Panc1 (cell line): ENCODE measurements at regions not wholly inside any gene's neighbourhood (a gene's known extent, or its start where the extent isn't known, plus 50 kb on each side); places are given as distances from the start of the nearest gene placed in this dataset.

Experiments used
- ATAC-seq: fragments of 200-7000 bp; cut with Tn5 transposase; 2 replicates; pipeline ENCODE4 v1.9.1; 2020; ENCODE audit warnings: mild to moderate bottlenecking, moderate library complexity
- BruUV-seq: library from RNA; stranded (reverse); fragments of 400-500 nt; replicated peaks from 2 replicates; lab custom pipeline; 2021; lab: Mats Ljungman, UMichigan
- CTCF ChIA-PET: fragments of 300-600 bp; sonication (Branson Sonifier 250); formaldehyde crosslinking; loops from one replicate; lab custom pipeline; 2022; ENCODE audit warnings: antibody characterized with exemption; lab: Charles Lee
- POLR2A ChIA-PET: fragments of 300-600 bp; sonication (Branson Sonifier 250); formaldehyde crosslinking; loops from one replicate; lab custom pipeline; 2022; ENCODE audit warnings: antibody characterized with exemption; lab: Charles Lee
- DNase-seq: peaks from one replicate; pipeline ENCODE4 v3.0.0-alpha.2; 2010; ENCODE audit warnings: low read depth, low spot score
- H3K27ac ChIP-seq: 2 replicates; pipeline ENCODE4 v1.5.1; 2011; ENCODE audit warnings: mild to moderate bottlenecking, low read length, inconsistent platforms
- H3K27me3 ChIP-seq: fragments of 200-500 bp; sonication (Bioruptor generic); 2 replicates; pipeline ENCODE4 v1.6.0; 2014; ENCODE audit warnings: low read length, inconsistent platforms; ENCODE audit not compliant: control insufficient read depth, insufficient read depth
- H3K36me3 ChIP-seq: fragments of 200-500 bp; sonication (Bioruptor generic); 2 replicates; pipeline ENCODE4 v1.5.1; 2014; ENCODE audit warnings: inconsistent platforms, mild to moderate bottlenecking, low read length, moderate library complexity; ENCODE audit not compliant: control insufficient read depth, insufficient read depth
- H3K4me1 ChIP-seq: 2 replicates; pipeline ENCODE4 v1.5.1; 2011; ENCODE audit warnings: inconsistent platforms, mild to moderate bottlenecking, low read length, moderate library complexity; ENCODE audit not compliant: control insufficient read depth, insufficient read depth
- H3K4me3 ChIP-seq, 2 experiments: 2 replicates each; pipeline ENCODE4 v1.5.1; 2011 to 2012; ENCODE audit warnings: low read depth in 2 of 2, low read length in 2 of 2, mild to moderate bottlenecking in 2 of 2, inconsistent platforms in 1 of 2, moderate library complexity in 1 of 2
- H3K9me3 ChIP-seq: fragments of 200-500 bp; sonication (Bioruptor generic); 2 replicates; pipeline ENCODE4 v1.5.1; 2014; ENCODE audit warnings: low read depth, mild to moderate bottlenecking, inconsistent platforms, low read length, moderate library complexity; ENCODE audit not compliant: control insufficient read depth, insufficient read depth
- POLR2AphosphoS5 ChIP-seq: IDR thresholded peaks from 2 replicates; pipeline ENCODE4 v1.6.1; 2012; ENCODE audit warnings: mild to moderate bottlenecking, low read depth, low read length, moderate library complexity
- SIN3A ChIP-seq: IDR thresholded peaks from 2 replicates; pipeline ENCODE4 v1.6.1; 2012; ENCODE audit warnings: low read depth, mild to moderate bottlenecking, low read length, moderate library complexity, borderline replicate concordance; ENCODE audit not compliant: insufficient read depth
- TCF7L2 ChIP-seq: IDR thresholded peaks from 2 replicates; pipeline ENCODE4 v1.6.1; 2011; ENCODE audit warnings: mild to moderate bottlenecking, low read depth, low read length, inconsistent platforms
- in situ Hi-C: cut with HindIII; loops from 2 replicates; pipeline ENCODE4 v1.10.0; 2016; ENCODE audit warnings: low sequenced_read_pairs, low pct_unique_long_range_greater_than_20kb
- intact Hi-C: fragments of 100-400 bp; cut with micrococcal nuclease; formaldehyde crosslinking; loops from one replicate; pipeline ENCODE4 v1.10.0; 2022; ENCODE audit not compliant: unreplicated experiment
- TF ChIP-seq, protein P1 (sequence below), 2 experiments: IDR thresholded peaks; 2 replicates each; pipeline ENCODE4 v1.6.1; 2011 to 2012; ENCODE audit warnings: low read depth in 2 of 2, control low read depth in 1 of 2, low read length in 1 of 2, mild to moderate bottlenecking in 1 of 2, moderate library complexity in 1 of 2; ENCODE audit not compliant: insufficient read depth in 1 of 2
- TF ChIP-seq, protein P2 (sequence below): fragments of 450-650 bp; IDR thresholded peaks from 2 replicates; pipeline ENCODE4 v1.5.1; 2017; ENCODE audit warnings: mild to moderate bottlenecking

DNA sequence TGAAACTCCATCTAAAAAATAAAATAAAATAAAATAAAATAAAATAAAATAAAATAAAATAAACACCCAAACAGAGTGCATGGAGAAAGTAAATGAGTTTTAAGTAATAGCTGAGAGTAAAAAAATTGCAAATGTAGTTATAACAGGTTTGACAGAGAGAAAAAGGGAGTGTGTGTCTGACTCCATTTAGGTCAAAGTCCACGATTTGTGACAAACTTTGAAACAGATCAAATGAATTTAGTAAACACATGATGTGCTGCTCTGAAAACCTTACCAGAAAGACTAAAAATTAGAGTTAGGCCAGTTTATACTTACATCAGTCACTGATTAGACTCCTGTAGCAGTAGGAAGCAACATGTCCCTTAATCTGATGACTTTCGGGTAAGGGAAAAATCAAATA lies 346.6 kb downstream of the PARP8 start:
- intact Hi-C loops (no loop called here), in situ Hi-C loops (no loop called here)
- Histone ChIP-seq H3K9me3 (no peaks in the 10 kb centered on the region), H3K27me3 (no peaks in the 10 kb centered on the region), H3K4me3 (no peak overlapping the region), H3K27ac (no peak overlapping the region), H3K36me3 (no peaks in the 10 kb centered on the region), H3K4me1 (no peaks in the 10 kb centered on the region)
- BruUV-seq: no TSS peak
- no peak for ATAC-seq
- TF ChIP-seq, protein P1, sequence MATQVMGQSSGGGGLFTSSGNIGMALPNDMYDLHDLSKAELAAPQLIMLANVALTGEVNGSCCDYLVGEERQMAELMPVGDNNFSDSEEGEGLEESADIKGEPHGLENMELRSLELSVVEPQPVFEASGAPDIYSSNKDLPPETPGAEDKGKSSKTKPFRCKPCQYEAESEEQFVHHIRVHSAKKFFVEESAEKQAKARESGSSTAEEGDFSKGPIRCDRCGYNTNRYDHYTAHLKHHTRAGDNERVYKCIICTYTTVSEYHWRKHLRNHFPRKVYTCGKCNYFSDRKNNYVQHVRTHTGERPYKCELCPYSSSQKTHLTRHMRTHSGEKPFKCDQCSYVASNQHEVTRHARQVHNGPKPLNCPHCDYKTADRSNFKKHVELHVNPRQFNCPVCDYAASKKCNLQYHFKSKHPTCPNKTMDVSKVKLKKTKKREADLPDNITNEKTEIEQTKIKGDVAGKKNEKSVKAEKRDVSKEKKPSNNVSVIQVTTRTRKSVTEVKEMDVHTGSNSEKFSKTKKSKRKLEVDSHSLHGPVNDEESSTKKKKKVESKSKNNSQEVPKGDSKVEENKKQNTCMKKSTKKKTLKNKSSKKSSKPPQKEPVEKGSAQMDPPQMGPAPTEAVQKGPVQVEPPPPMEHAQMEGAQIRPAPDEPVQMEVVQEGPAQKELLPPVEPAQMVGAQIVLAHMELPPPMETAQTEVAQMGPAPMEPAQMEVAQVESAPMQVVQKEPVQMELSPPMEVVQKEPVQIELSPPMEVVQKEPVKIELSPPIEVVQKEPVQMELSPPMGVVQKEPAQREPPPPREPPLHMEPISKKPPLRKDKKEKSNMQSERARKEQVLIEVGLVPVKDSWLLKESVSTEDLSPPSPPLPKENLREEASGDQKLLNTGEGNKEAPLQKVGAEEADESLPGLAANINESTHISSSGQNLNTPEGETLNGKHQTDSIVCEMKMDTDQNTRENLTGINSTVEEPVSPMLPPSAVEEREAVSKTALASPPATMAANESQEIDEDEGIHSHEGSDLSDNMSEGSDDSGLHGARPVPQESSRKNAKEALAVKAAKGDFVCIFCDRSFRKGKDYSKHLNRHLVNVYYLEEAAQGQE (IDR thresholded peaks at IDR 0.05; ENCODE audit: insufficient read depth in 1 of 2, low read depth in 2 of 2, low read length in 1 of 2): no peak
- TF ChIP-seq TCF7L2 (no peak), SIN3A (no peak), POLR2AphosphoS5 (no peak)
- TF ChIP-seq, protein P2, sequence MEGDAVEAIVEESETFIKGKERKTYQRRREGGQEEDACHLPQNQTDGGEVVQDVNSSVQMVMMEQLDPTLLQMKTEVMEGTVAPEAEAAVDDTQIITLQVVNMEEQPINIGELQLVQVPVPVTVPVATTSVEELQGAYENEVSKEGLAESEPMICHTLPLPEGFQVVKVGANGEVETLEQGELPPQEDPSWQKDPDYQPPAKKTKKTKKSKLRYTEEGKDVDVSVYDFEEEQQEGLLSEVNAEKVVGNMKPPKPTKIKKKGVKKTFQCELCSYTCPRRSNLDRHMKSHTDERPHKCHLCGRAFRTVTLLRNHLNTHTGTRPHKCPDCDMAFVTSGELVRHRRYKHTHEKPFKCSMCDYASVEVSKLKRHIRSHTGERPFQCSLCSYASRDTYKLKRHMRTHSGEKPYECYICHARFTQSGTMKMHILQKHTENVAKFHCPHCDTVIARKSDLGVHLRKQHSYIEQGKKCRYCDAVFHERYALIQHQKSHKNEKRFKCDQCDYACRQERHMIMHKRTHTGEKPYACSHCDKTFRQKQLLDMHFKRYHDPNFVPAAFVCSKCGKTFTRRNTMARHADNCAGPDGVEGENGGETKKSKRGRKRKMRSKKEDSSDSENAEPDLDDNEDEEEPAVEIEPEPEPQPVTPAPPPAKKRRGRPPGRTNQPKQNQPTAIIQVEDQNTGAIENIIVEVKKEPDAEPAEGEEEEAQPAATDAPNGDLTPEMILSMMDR: no peak
- no peak for DNase-seq
- ChIA-PET CTCF (no interaction called here), POLR2A (no interaction called here)

DNA sequence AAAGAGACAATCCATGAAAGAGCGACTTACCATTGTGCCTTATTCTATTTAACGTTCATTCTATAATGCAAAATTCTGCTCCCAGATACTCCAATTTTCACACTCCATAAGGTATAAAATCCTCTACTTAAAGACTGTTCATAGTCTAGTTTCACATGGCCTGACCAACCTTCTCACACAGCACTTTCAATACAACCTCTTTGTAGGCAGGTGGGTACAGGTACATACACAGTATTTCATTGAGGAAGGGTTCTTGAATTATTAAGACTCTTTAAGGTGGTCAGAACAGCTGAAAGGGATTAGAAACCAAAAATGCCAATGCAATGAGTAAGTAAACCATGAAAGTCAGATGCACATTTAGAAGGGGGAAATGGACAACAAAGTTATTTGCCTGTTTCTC lies 352.0 kb downstream of the PARP8 start:
- no peaks in the 10 kb centered on the region for H3K36me3 ChIP-seq
- H3K27ac ChIP-seq: no peak overlapping the region
- ChIA-PET CTCF (interaction anchor here (0.5 kb wide), 1 partner anchor 50 kb away, joined by 3 read pairs; no protein-coding TSS in a partner anchor), POLR2A (no interaction called here)
- H3K4me1 ChIP-seq: no peaks in the 10 kb centered on the region
- in situ Hi-C loops (no loop called here), intact Hi-C loops (no loop called here)
- BruUV-seq: no TSS peak
- no peak for ATAC-seq
- no peak overlapping the region for H3K4me3 ChIP-seq
- no peak for TF ChIP-seq POLR2AphosphoS5
- TF ChIP-seq SIN3A: no peak
- TF ChIP-seq TCF7L2: no peak
- TF ChIP-seq, protein P2: no peak
- TF ChIP-seq, protein P1 (IDR thresholded peaks at IDR 0.05; ENCODE audit: insufficient read depth in 1 of 2, low read depth in 2 of 2, low read length in 1 of 2): no peak
- DNase-seq: no peak
- H3K27me3 ChIP-seq: no peaks in the 10 kb centered on the region
- H3K9me3 ChIP-seq: no peaks in the 10 kb centered on the region
